Lung (tissue), 11 donors: ENCODE measurements at regions not wholly inside any gene's neighbourhood (a gene's known extent, or its start where the extent isn't known, plus 50 kb on each side); places are given as distances from the start of the nearest gene placed in this dataset.
"Not testable (repeated sequence)": the region's sequence is repeated elsewhere in the genome, so short reads cannot be mapped to it uniquely, and the experiment has no call there.

Experiments
- ATAC-seq: fragments of 200-7000 bp; cut with Tn5 transposase; one replicate; pipeline ENCODE4 v1.9.1; 2020; ENCODE audit warnings: moderate number of reproducible peaks; ENCODE audit not compliant: insufficient read depth, low FRiP score
- DNase-seq, 3 donors: peaks; one replicate each; pipeline ENCODE4 v3.0.0-alpha.2; 2013 to 2017
- H3K27ac ChIP-seq, 2 donors: one replicate each; pipeline ENCODE4 v1.5.1; 2013; ENCODE audit warnings: mild to moderate bottlenecking in 2 of 2, moderate library complexity in 2 of 2, control low read depth in 1 of 2, inconsistent platforms in 1 of 2, low read depth in 1 of 2, low read length in 1 of 2
- H3K27me3 ChIP-seq, 3 donors: one replicate each; pipeline ENCODE4 v1.5.1; 2013; ENCODE audit warnings: low read length in 2 of 3; ENCODE audit not compliant: control insufficient read depth in 3 of 3, insufficient read depth in 3 of 3
- H3K36me3 ChIP-seq, 4 donors: one replicate each; pipeline ENCODE4 v1.5.1; 2013; ENCODE audit warnings: low read length in 4 of 4, mild to moderate bottlenecking in 1 of 4, moderate library complexity in 1 of 4; ENCODE audit not compliant: control insufficient read depth in 4 of 4, insufficient read depth in 4 of 4
- H3K4me1 ChIP-seq, 5 donors: one replicate each; pipeline ENCODE4 v1.5.1; 2013; ENCODE audit warnings: low read length in 5 of 5, mild to moderate bottlenecking in 2 of 5, moderate library complexity in 1 of 5; ENCODE audit not compliant: control insufficient read depth in 5 of 5, insufficient read depth in 5 of 5
- H3K4me3 ChIP-seq: one replicate; pipeline ENCODE4 v1.5.1; 2013; ENCODE audit warnings: mild to moderate bottlenecking, control low read depth, moderate library complexity
- H3K9ac ChIP-seq, 2 donors: one replicate each; pipeline ENCODE4 v1.5.1; 2013; ENCODE audit warnings: low read length in 2 of 2, control low read depth in 1 of 2; ENCODE audit not compliant: insufficient read depth in 1 of 2
- H3K9me3 ChIP-seq, 4 donors: one replicate each; pipeline ENCODE4 v1.5.1; 2013; ENCODE audit warnings: low read length in 3 of 4, mild to moderate bottlenecking in 1 of 4, moderate library complexity in 1 of 4; ENCODE audit not compliant: control insufficient read depth in 4 of 4, insufficient read depth in 3 of 4
- CTCF ChIP-seq: IDR thresholded peaks from 2 replicates; pipeline ENCODE4 v1.5.1; 2012; ENCODE audit warnings: mild to moderate bottlenecking; ENCODE audit errors: control extremely low read depth, extremely low read depth
- WGBS, 2 donors: extraction: QIAGEN DNeasy Blood & Tissue Kit; methylation state at CpG; one replicate each; pipeline ENCODE4 v1.1.7; 2013; 5-methylcytosine and 5-hydroxymethylcytosine counted together
- donor health status: control.
- donor health status: control.
- donor health status: Bipolar disorder and iron deficiency.
- donor health status: healthy.
- donor health status: DM: yes; HTN: yes; CAD: no.

GRCh38 chr9:124084087-124084486 is 72.5 kb downstream of the LHX2 start:
- Histone ChIP-seq H3K9ac (no peak overlapping the region), H3K4me3 (no peak overlapping the region), H3K4me1 (no peaks in the 10 kb centered on the region), H3K36me3 (no peaks in the 10 kb centered on the region), H3K9me3 (peaks cover 0 to 5% (median 3%) of the 10 kb centered on the region in 4 donors), H3K27ac (no peak overlapping the region), H3K27me3 (peaks cover 0 to 3% (median 0%) of the 10 kb centered on the region in 3 donors)
- TF ChIP-seq CTCF: no peak
- DNase-seq (no peak), ATAC-seq (no peak)
- WGBS, 2 donors: 81 to 88% methylated on average over 7 of the region's 7 CpGs

- no peak for DNase-seq
- ATAC-seq: no peak
- no peak for TF ChIP-seq CTCF
- peaks cover 0 to 6% (median 3%) of the 10 kb centered on the region in 4 donors for H3K9me3 ChIP-seq
- no peak overlapping the region for H3K27ac ChIP-seq
- H3K27me3 ChIP-seq: peaks cover 0 to 3% (median 0%) of the 10 kb centered on the region in 3 donors
- H3K9ac ChIP-seq: no peak overlapping the region
- WGBS, 2 donors: 95 to 98% methylated on average over 2 of the region's 2 CpGs
- no peak overlapping the region for H3K4me3 ChIP-seq
- H3K4me1 ChIP-seq: no peaks in the 10 kb centered on the region
- no peaks in the 10 kb centered on the region for H3K36me3 ChIP-seq
Observed at GRCh38 chr9:124087226-124087625, 75.7 kb downstream of the LHX2 start.

GRCh38 chr9:124088476-124088837 is 76.9 kb downstream of the LHX2 start:
- Histone ChIP-seq H3K9me3 (peaks cover 0 to 12% (median 3%) of the 10 kb centered on the region in 4 donors), H3K27ac (no peak overlapping the region), H3K4me3 (no peak overlapping the region), H3K27me3 (peaks cover 0 to 3% (median 0%) of the 10 kb centered on the region in 3 donors), H3K36me3 (no peaks in the 10 kb centered on the region), H3K4me1 (no peaks in the 10 kb centered on the region), H3K9ac (no peak overlapping the region)
- peak in 2 of 3 donors; percentile 11 to 49 for DNase-seq
- no peak for TF ChIP-seq CTCF
- WGBS, 2 donors: 68 to 71% methylated on average over 13 of the region's 13 CpGs
- ATAC-seq: no peak

GRCh38 chr9:124089631-124090488 is 78.3 kb downstream of the LHX2 start:
- not testable (repeated sequence) for ATAC-seq, H3K9ac ChIP-seq, H3K4me3 ChIP-seq, H3K27ac ChIP-seq, H3K4me1 ChIP-seq, DNase-seq, H3K27me3 ChIP-seq, H3K36me3 ChIP-seq
- 78 to 83% methylated on average over 9 of the region's 9 CpGs for WGBS, 2 donors
- peaks cover 0 to 12% (median 2%) of the 10 kb centered on the region in 4 donors for H3K9me3 ChIP-seq
